Osteocyte (in vitro differentiated cells): ENCODE measurements at regions not wholly inside any gene's neighbourhood (a gene's known extent, or its start where the extent isn't known, plus 50 kb on each side); places are given as distances from the start of the nearest gene placed in this dataset.

Source experiments
- DNase-seq: peaks from one replicate; pipeline ENCODE4 v3.0.0; 2021; ENCODE audit warnings: mixed read lengths; ENCODE audit not compliant: unreplicated experiment; ENCODE audit errors: extremely low spot score
- H3K27ac Mint-ChIP-seq: one replicate; pipeline ENCODE4 v1.8.0; 2021; ENCODE audit warnings: mild to moderate bottlenecking, mixed read lengths; ENCODE audit not compliant: unreplicated experiment
- H3K27me3 Mint-ChIP-seq: one replicate; pipeline ENCODE4 v1.8.0; 2021; ENCODE audit warnings: mixed read lengths; ENCODE audit not compliant: unreplicated experiment
- H3K36me3 Mint-ChIP-seq: one replicate; pipeline ENCODE4 v1.8.0; 2021; ENCODE audit warnings: mixed read lengths; ENCODE audit not compliant: unreplicated experiment
- H3K4me1 Mint-ChIP-seq: one replicate; pipeline ENCODE4 v1.8.0; 2021; ENCODE audit warnings: mixed read lengths; ENCODE audit not compliant: unreplicated experiment
- H3K4me3 Mint-ChIP-seq: one replicate; pipeline ENCODE4 v1.8.0; 2021; ENCODE audit warnings: mild to moderate bottlenecking, moderate library complexity, mixed read lengths; ENCODE audit not compliant: unreplicated experiment
- H3K9me3 Mint-ChIP-seq: one replicate; pipeline ENCODE4 v1.8.0; 2021; ENCODE audit warnings: mixed read lengths; ENCODE audit not compliant: unreplicated experiment
- CTCF ChIP-seq: fragments of 200-600 bp; sonication (generic); IDR thresholded peaks from 2 replicates; pipeline ENCODE4 v1.5.0; 2021; ENCODE audit warnings: antibody characterized with exemption, mild to moderate bottlenecking, moderate library complexity

GRCh38 chr9:18022642-18023041 lies 443.8 kb downstream of the SH3GL2 start:
- no peak for TF ChIP-seq CTCF
- DNase-seq: no peak
- H3K4me3 Mint-ChIP-seq: no peak overlapping the region
- H3K27me3 Mint-ChIP-seq: no peaks in the 10 kb centered on the region
- peaks cover 8% of the 10 kb centered on the region for H3K9me3 Mint-ChIP-seq
- H3K4me1 Mint-ChIP-seq: peaks cover 18% of the 10 kb centered on the region
- H3K27ac Mint-ChIP-seq: no peak overlapping the region
- H3K36me3 Mint-ChIP-seq: no peaks in the 10 kb centered on the region

- no peak overlapping the region for H3K27ac Mint-ChIP-seq
- H3K4me1 Mint-ChIP-seq: peaks cover 18% of the 10 kb centered on the region
- H3K9me3 Mint-ChIP-seq: peaks cover 13% of the 10 kb centered on the region
- H3K27me3 Mint-ChIP-seq: no peaks in the 10 kb centered on the region
- H3K4me3 Mint-ChIP-seq: no peak overlapping the region
- DNase-seq: no peak
- no peak for TF ChIP-seq CTCF
- H3K36me3 Mint-ChIP-seq: no peaks in the 10 kb centered on the region
Measured at GRCh38 chr9:18023332-18023731, 444.5 kb downstream of the SH3GL2 start.

- Mint-ChIP-seq H3K27ac (no peak overlapping the region), H3K9me3 (peaks cover 13% of the 10 kb centered on the region), H3K4me1 (peaks cover 2% of the 10 kb centered on the region), H3K4me3 (no peak overlapping the region), H3K36me3 (peaks cover 2% of the 10 kb centered on the region), H3K27me3 (no peaks in the 10 kb centered on the region)
- no peak for TF ChIP-seq CTCF
- no peak for DNase-seq
Measured at GRCh38 chr9:18032636-18033035, 441.3 kb upstream of the ADAMTSL1 start.

GRCh38 chr9:18036422-18037187 lies 437.3 kb upstream of the ADAMTSL1 start:
- no peaks in the 10 kb centered on the region for H3K27me3 Mint-ChIP-seq
- no peak for TF ChIP-seq CTCF
- no peak for DNase-seq
- H3K27ac Mint-ChIP-seq: no peak overlapping the region
- no peak overlapping the region for H3K4me3 Mint-ChIP-seq
- no peaks in the 10 kb centered on the region for H3K9me3 Mint-ChIP-seq
- peaks cover 2% of the 10 kb centered on the region for H3K4me1 Mint-ChIP-seq
- no peaks in the 10 kb centered on the region for H3K36me3 Mint-ChIP-seq

- H3K27ac Mint-ChIP-seq: no peak overlapping the region
- no peak overlapping the region for H3K4me3 Mint-ChIP-seq
- no peak for DNase-seq
- no peaks in the 10 kb centered on the region for H3K9me3 Mint-ChIP-seq
- no peak for TF ChIP-seq CTCF
- no peaks in the 10 kb centered on the region for H3K36me3 Mint-ChIP-seq
- peaks cover 2% of the 10 kb centered on the region for H3K4me1 Mint-ChIP-seq
- no peaks in the 10 kb centered on the region for H3K27me3 Mint-ChIP-seq
Measured at GRCh38 chr9:18037981-18038380, 436.0 kb upstream of the ADAMTSL1 start.
